Liver (tissue), 8 donors: ENCODE measurements at regions not wholly inside any gene's neighbourhood (a gene's known extent, or its start where the extent isn't known, plus 50 kb on each side); places are given as distances from the start of the nearest gene placed in this dataset.

Experiments used
- DNase-seq: peaks from one replicate; pipeline ENCODE4 v3.0.0-alpha.2; 2017; ENCODE audit warnings: low spot score
- H3K27ac ChIP-seq, 2 donors: one replicate each; pipeline ENCODE4 v1.7.0; 2013; ENCODE audit warnings: inconsistent platforms in 2 of 2, low read length in 2 of 2, control low read depth in 1 of 2, low read depth in 1 of 2, mild to moderate bottlenecking in 1 of 2
- H3K27me3 ChIP-seq, 4 donors: one replicate each; pipeline versions ENCODE4 v1.6.1 to v1.7.0; 2013; ENCODE audit warnings: low read length in 3 of 4, inconsistent platforms in 1 of 4, mild to moderate bottlenecking in 1 of 4, moderate library complexity in 1 of 4; ENCODE audit not compliant: control insufficient read depth in 4 of 4, insufficient read depth in 4 of 4
- H3K36me3 ChIP-seq, 4 donors: one replicate each; pipeline versions ENCODE4 v1.6.1 to v1.7.0; 2013; ENCODE audit warnings: low read length in 3 of 4, mild to moderate bottlenecking in 3 of 4, low read depth in 1 of 4, moderate library complexity in 1 of 4; ENCODE audit not compliant: control insufficient read depth in 4 of 4, insufficient read depth in 3 of 4
- H3K4me1 ChIP-seq, 4 donors: one replicate each; pipeline versions ENCODE4 v1.6.1 to v1.7.0; 2013; ENCODE audit warnings: low read length in 3 of 4, mild to moderate bottlenecking in 3 of 4, moderate library complexity in 1 of 4; ENCODE audit not compliant: control insufficient read depth in 4 of 4, insufficient read depth in 4 of 4
- H3K4me3 ChIP-seq, 3 donors: one replicate each; pipeline versions ENCODE4 v1.6.1 to v1.7.0; 2013; ENCODE audit warnings: low read length in 3 of 3, control low read depth in 1 of 3, low read depth in 1 of 3, mild to moderate bottlenecking in 1 of 3
- H3K9ac ChIP-seq, 2 donors: one replicate each; pipeline ENCODE4 v1.7.0; 2013; ENCODE audit warnings: low read length in 2 of 2, mild to moderate bottlenecking in 2 of 2, moderate library complexity in 2 of 2, control low read depth in 1 of 2, low read depth in 1 of 2
- H3K9me3 ChIP-seq, 4 donors: one replicate each; pipeline versions ENCODE4 v1.6.1 to v1.7.0; 2013; ENCODE audit warnings: low read length in 3 of 4; ENCODE audit not compliant: control insufficient read depth in 4 of 4
- ATF3 ChIP-seq: IDR thresholded peaks from 2 replicates; pipeline ENCODE4 v1.6.1; 2016; ENCODE audit warnings: antibody characterized with exemption
- CTCF ChIP-seq: fragments of 150-350 bp; IDR thresholded peaks from 2 replicates; pipeline ENCODE4 v1.5.1; 2017; ENCODE audit warnings: improper control_type of control experiment, low read depth, low read length; ENCODE audit not compliant: missing input control
- EGR1 ChIP-seq, 2 donors: IDR thresholded peaks; 2 replicates each; pipeline ENCODE4 v1.6.1; 2016 to 2018; ENCODE audit warnings: antibody characterized with exemption in 2 of 2, low read depth in 2 of 2
- FOXA1 ChIP-seq: IDR thresholded peaks from 2 replicates; pipeline ENCODE4 v1.6.1; 2016; ENCODE audit warnings: antibody characterized with exemption
- FOXA2 ChIP-seq: IDR thresholded peaks from 2 replicates; pipeline ENCODE4 v1.6.1; 2016; ENCODE audit warnings: antibody characterized with exemption
- GABPA ChIP-seq, 2 donors: IDR thresholded peaks in 1 of 2; conservative IDR thresholded peaks in 1 of 2; 2 replicates each; pipeline ENCODE4 v1.6.1; 2016; ENCODE audit warnings: antibody characterized with exemption in 2 of 2, mild to moderate bottlenecking in 1 of 2, moderate library complexity in 1 of 2
- HNF4A ChIP-seq, 2 donors: conservative IDR thresholded peaks; 2 replicates each; pipeline ENCODE4 v1.6.1; 2016; ENCODE audit warnings: antibody characterized with exemption in 2 of 2, mild to moderate bottlenecking in 2 of 2
- HNF4G ChIP-seq: IDR thresholded peaks from 2 replicates; pipeline ENCODE4 v1.6.1; 2016; ENCODE audit warnings: antibody characterized with exemption
- JUND ChIP-seq, 2 donors: IDR thresholded peaks; 2 replicates each; pipeline ENCODE4 v1.6.1; 2016; ENCODE audit warnings: antibody characterized with exemption in 2 of 2
- MAX ChIP-seq: IDR thresholded peaks from 2 replicates; pipeline ENCODE4 v1.6.1; 2016; ENCODE audit warnings: antibody characterized with exemption
- NR2F2 ChIP-seq: IDR thresholded peaks from 2 replicates; pipeline ENCODE4 v1.6.1; 2016; ENCODE audit warnings: antibody characterized with exemption
- RAD21 ChIP-seq, 2 donors: IDR thresholded peaks; 2 replicates each; pipeline ENCODE4 v1.6.1; 2016; ENCODE audit warnings: antibody characterized with exemption in 2 of 2, mild to moderate bottlenecking in 2 of 2
- REST ChIP-seq: IDR thresholded peaks from 2 replicates; pipeline ENCODE4 v1.6.1; 2016; ENCODE audit warnings: antibody characterized with exemption, mild to moderate bottlenecking
- RXRA ChIP-seq, 2 donors: IDR thresholded peaks; 2 replicates each; pipeline ENCODE4 v1.6.1; 2017 to 2018; ENCODE audit warnings: antibody characterized with exemption in 2 of 2, mild to moderate bottlenecking in 1 of 2
- SP1 ChIP-seq: IDR thresholded peaks from 2 replicates; pipeline ENCODE4 v1.6.1; 2018; ENCODE audit warnings: antibody characterized with exemption, mild to moderate bottlenecking
- YY1 ChIP-seq: IDR thresholded peaks from 2 replicates; pipeline ENCODE4 v1.6.1; 2016; ENCODE audit warnings: antibody characterized with exemption, mild to moderate bottlenecking
- ZBTB33 ChIP-seq: IDR thresholded peaks from 2 replicates; pipeline ENCODE4 v1.6.1; 2016; ENCODE audit warnings: antibody characterized with exemption
- WGBS: extraction: QIAGEN DNeasy Blood & Tissue Kit; methylation state at CpG from one replicate; pipeline ENCODE4 v1.1.7; 2013; 5-methylcytosine and 5-hydroxymethylcytosine counted together
- donor health status: healthy.
- donor health status: healthy.
- donor health status: healthy.
- donor health status: healthy.
- donor health status: healthy.

GRCh38 chr21:41064334-41064791 is 103.6 kb upstream of the BACE2 start:
- 74% methylated on average over 12 of the region's 12 CpGs for WGBS
- TF ChIP-seq ZBTB33 (no peak), ATF3 (no peak), FOXA1 (no peak), GABPA (IDR thresholded peaks at IDR 0.05 in 1 of 2, conservative IDR thresholded peaks at IDR 0.05 in 1 of 2) (no peak), RXRA (IDR thresholded peaks at IDR 0.05) (no peak), SP1 (no peak), NR2F2 (no peak), HNF4G (no peak), YY1 (no peak), FOXA2 (no peak), CTCF (no peak), JUND (IDR thresholded peaks at IDR 0.05) (no peak), RAD21 (IDR thresholded peaks at IDR 0.05) (no peak), EGR1 (IDR thresholded peaks at IDR 0.05; ENCODE audit: low read depth in 2 of 2) (no peak), HNF4A (conservative IDR thresholded peaks at IDR 0.05) (no peak), MAX (no peak)
- Histone ChIP-seq H3K36me3 (no peaks in the 10 kb centered on the region), H3K9ac (no peak overlapping the region), H3K9me3 (no peaks in the 10 kb centered on the region), H3K27me3 (peaks cover 0 to 7% (median 2%) of the 10 kb centered on the region in 4 donors), H3K4me3 (no peak overlapping the region), H3K4me1 (peaks cover 0 to 3% (median 0%) of the 10 kb centered on the region in 4 donors), H3K27ac (no peak overlapping the region)
- DNase-seq = no peak

GRCh38 chr21:41064951-41065350 is 103.0 kb upstream of the BACE2 start:
- no peak overlapping the region for H3K27ac ChIP-seq
- WGBS = 78% methylated on average over 8 of the region's 8 CpGs
- no peak overlapping the region for H3K9ac ChIP-seq
- peaks cover 0 to 4% (median 3%) of the 10 kb centered on the region in 4 donors for H3K27me3 ChIP-seq
- H3K9me3 ChIP-seq = no peaks in the 10 kb centered on the region
- H3K4me1 ChIP-seq = peaks cover 0 to 3% (median 0%) of the 10 kb centered on the region in 4 donors
- H3K36me3 ChIP-seq = no peaks in the 10 kb centered on the region
- TF ChIP-seq YY1 (no peak), REST (no peak), FOXA1 (no peak)
- DNase-seq = no peak
- H3K4me3 ChIP-seq = no peak overlapping the region
